Prostate gland (tissue), 2 donors: ENCODE measurements at regions not wholly inside any gene's neighbourhood (a gene's known extent, or its start where the extent isn't known, plus 50 kb on each side); places are given as distances from the start of the nearest gene placed in this dataset.
"Not testable (repeated sequence)": the region's sequence is repeated elsewhere in the genome, so short reads cannot be mapped to it uniquely, and the experiment has no call there.

Experiments used
- DNase-seq: peaks from one replicate; pipeline ENCODE4 v3.0.0-alpha.2; 2019; ENCODE audit warnings: low spot score
- H3K27ac ChIP-seq, 2 donors: fragments of 200-600 bp; sonication (generic); 2 replicates each; pipeline ENCODE4 v1.5.1; 2017 to 2019
- H3K27me3 ChIP-seq: fragments of 200-600 bp; sonication (generic); replicated peaks from 2 replicates; pipeline ENCODE4 v1.5.1; 2019; ENCODE audit not compliant: insufficient read depth
- H3K36me3 ChIP-seq, 2 donors: fragments of 200-600 bp; sonication (generic); 1 replicate in 1 of 2; 2 replicates in 1 of 2; pipeline versions ENCODE4 v1.5.1 to v1.8.1; 2017 to 2019
- H3K4me1 ChIP-seq: fragments of 200-600 bp; sonication (generic); replicated peaks from 2 replicates; pipeline ENCODE4 v1.5.1; 2019
- H3K4me3 ChIP-seq, 2 donors: fragments of 200-600 bp; sonication (generic); 2 replicates each; pipeline ENCODE4 v1.5.1; 2017 to 2019
- H3K9me3 ChIP-seq: fragments of 200-600 bp; sonication (generic); 2 replicates; pipeline ENCODE4 v1.5.1; 2017
- POLR2A ChIP-seq: fragments of 450-650 bp; IDR thresholded peaks from one replicate; pipeline ENCODE4 v1.6.1; 2016; ENCODE audit warnings: antibody characterized with exemption, mild to moderate bottlenecking
- POLR2AphosphoS5 ChIP-seq: sonication (generic); formaldehyde crosslinking; IDR thresholded peaks from one replicate; pipeline ENCODE4 v1.6.1; 2017; ENCODE audit warnings: antibody characterized with exemption
- WGBS: methylation state at CpG from one replicate; pipeline ENCODE4 v1.1.5; 2018; 5-methylcytosine and 5-hydroxymethylcytosine counted together
- intact Hi-C: fragments of 100-400 bp; cut with DNase I; formaldehyde crosslinking; loops from one replicate; pipeline ENCODE4 v1.14.2; 2022
- TF ChIP-seq, protein P1 (sequence below), 4 experiments: fragments of 200-600 bp in 2 of 4; fragments of 450-650 bp in 2 of 4; sonication (generic) in 2 of 4; IDR thresholded peaks; 1 replicate in 3 of 4; 2 replicates in 1 of 4; pipeline ENCODE4 v1.5.1; 2016 to 2019; ENCODE audit warnings: antibody characterized with exemption in 4 of 4, mild to moderate bottlenecking in 2 of 4, moderate library complexity in 2 of 4

DNA sequence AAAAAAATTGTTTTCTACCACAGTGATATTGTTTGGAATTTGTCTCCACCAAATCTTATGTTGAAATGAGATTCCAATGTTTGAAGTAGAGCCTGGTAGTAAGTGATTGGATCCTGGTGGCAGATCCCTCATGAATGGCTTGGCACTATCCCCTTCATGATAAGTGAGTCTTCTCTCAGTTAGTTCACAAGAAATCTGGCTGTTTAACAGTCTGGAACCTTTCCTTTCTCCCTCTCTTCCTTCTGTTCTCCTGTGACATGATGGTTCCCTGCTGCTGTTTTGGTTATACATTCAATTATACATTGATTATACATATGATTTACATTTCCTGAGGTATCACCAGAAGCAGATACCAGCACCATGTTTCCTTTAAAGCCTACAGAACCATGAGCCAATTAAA lies 442.2 kb downstream of the SLC6A15 start:
- H3K9me3 ChIP-seq = no peaks in the 10 kb centered on the region
- H3K4me1 ChIP-seq = no peaks in the 10 kb centered on the region
- H3K27me3 ChIP-seq = no peaks in the 10 kb centered on the region
- H3K36me3 ChIP-seq = no peaks in the 10 kb centered on the region
- no peak for DNase-seq
- TF ChIP-seq, protein P1, sequence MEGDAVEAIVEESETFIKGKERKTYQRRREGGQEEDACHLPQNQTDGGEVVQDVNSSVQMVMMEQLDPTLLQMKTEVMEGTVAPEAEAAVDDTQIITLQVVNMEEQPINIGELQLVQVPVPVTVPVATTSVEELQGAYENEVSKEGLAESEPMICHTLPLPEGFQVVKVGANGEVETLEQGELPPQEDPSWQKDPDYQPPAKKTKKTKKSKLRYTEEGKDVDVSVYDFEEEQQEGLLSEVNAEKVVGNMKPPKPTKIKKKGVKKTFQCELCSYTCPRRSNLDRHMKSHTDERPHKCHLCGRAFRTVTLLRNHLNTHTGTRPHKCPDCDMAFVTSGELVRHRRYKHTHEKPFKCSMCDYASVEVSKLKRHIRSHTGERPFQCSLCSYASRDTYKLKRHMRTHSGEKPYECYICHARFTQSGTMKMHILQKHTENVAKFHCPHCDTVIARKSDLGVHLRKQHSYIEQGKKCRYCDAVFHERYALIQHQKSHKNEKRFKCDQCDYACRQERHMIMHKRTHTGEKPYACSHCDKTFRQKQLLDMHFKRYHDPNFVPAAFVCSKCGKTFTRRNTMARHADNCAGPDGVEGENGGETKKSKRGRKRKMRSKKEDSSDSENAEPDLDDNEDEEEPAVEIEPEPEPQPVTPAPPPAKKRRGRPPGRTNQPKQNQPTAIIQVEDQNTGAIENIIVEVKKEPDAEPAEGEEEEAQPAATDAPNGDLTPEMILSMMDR (IDR thresholded peaks at IDR 0.05) = no peak
- no peak for TF ChIP-seq POLR2AphosphoS5
- no peak for TF ChIP-seq POLR2A
- no peak overlapping the region for H3K4me3 ChIP-seq
- intact Hi-C loops = no loop called here
- no peak overlapping the region for H3K27ac ChIP-seq

DNA sequence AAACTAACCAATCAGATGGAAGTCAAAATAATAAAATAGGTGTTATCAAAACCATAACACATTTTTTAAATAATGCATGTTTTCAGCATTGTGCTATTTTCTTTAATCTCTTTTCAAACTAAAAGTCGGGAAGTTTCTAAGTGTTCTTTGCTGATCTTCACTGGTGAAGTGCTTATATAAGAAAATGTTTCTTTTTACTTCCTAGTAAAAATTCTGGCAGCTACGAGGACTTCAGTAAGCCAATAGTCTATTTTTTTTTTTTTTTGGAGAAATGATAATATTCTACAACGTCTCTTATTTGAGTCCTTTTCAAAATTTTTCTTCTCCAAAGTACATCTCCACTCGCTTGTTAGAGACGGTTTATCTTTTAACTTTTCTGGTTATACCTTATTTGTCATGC lies 448.0 kb downstream of the SLC6A15 start:
- WGBS = 59% methylated on average over 5 of the region's 5 CpGs
- intact Hi-C loops = no loop called here
- Histone ChIP-seq H3K27me3 (no peaks in the 10 kb centered on the region), H3K4me1 (no peaks in the 10 kb centered on the region), H3K36me3 (no peaks in the 10 kb centered on the region), H3K4me3 (no peak overlapping the region), H3K9me3 (no peaks in the 10 kb centered on the region), H3K27ac (no peak overlapping the region)
- TF ChIP-seq, protein P1 (IDR thresholded peaks at IDR 0.05) = no peak
- TF ChIP-seq POLR2AphosphoS5 (no peak), POLR2A (no peak)
- DNase-seq = no peak

DNA sequence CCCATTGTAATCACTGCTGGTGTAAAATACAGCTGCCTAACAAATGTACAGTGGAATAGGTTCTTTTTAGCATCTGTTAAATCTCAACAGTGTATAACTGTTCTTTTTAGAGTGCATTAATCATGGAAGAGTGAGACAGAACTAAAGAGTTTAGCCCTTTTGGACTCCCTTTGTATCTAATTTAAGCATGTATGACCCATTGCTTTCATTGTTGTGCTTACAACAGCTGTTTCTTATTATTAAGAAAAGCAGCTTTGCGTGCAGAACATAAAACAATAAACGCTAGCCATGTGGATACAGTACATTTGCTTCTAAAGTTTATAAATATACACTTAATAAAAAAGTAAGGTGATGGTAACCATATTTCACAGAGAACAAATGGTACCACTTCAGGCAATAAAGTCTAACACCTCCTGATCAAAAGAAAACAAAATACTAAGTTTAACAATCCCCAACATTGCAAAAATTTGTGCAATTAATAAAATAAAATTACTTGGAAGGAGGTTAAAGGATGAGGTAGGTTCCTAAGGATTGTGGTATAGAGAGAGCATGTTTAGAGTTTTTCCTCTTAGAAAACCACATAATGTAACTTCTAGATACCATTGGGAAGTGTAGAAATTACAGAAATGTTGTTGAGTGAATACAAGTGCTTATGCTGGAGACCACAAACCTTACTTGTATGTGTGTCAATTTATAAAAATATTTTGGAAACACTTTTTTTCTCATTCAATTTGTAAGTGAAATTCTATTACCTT lies 448.7 kb downstream of the SLC6A15 start:
- no peak for DNase-seq
- Histone ChIP-seq H3K36me3 (no peaks in the 10 kb centered on the region), H3K27ac (no peak overlapping the region), H3K27me3 (no peaks in the 10 kb centered on the region), H3K4me3 (no peak overlapping the region), H3K4me1 (no peaks in the 10 kb centered on the region), H3K9me3 (no peaks in the 10 kb centered on the region)
- TF ChIP-seq POLR2A (no peak), POLR2AphosphoS5 (no peak)
- TF ChIP-seq, protein P1 (IDR thresholded peaks at IDR 0.05) = no peak
- 49% methylated on average over 2 of the region's 2 CpGs for WGBS
- intact Hi-C loops = no loop called here

DNA sequence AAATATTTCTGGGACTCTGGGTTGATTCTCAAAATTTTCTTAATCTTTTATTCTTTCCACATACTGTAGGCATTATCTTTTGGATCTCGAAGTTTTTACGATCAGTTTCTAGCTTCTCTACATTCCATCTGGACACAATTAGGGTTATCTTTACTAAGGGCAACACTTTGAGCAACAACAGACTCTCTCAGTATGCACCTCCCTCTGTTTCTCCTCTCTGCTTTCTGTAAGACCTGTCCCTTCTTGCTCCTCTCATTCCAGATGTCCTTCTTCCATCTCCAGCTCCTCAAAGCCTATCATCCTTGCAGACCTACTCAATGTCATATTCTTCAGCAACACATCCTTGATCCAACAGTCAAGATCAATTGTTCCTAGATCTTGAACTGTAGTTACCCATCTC lies 457.0 kb downstream of the SLC6A15 start:
- H3K27me3 ChIP-seq = no peaks in the 10 kb centered on the region
- no peak overlapping the region for H3K27ac ChIP-seq
- WGBS = 39% methylated on average over 2 of the region's 2 CpGs
- H3K9me3 ChIP-seq = no peaks in the 10 kb centered on the region
- no peak overlapping the region for H3K4me3 ChIP-seq
- H3K36me3 ChIP-seq = no peaks in the 10 kb centered on the region
- TF ChIP-seq, protein P1 (IDR thresholded peaks at IDR 0.05) = no peak
- TF ChIP-seq POLR2A = no peak
- no peak for DNase-seq
- no peaks in the 10 kb centered on the region for H3K4me1 ChIP-seq
- intact Hi-C loops = no loop called here

DNA sequence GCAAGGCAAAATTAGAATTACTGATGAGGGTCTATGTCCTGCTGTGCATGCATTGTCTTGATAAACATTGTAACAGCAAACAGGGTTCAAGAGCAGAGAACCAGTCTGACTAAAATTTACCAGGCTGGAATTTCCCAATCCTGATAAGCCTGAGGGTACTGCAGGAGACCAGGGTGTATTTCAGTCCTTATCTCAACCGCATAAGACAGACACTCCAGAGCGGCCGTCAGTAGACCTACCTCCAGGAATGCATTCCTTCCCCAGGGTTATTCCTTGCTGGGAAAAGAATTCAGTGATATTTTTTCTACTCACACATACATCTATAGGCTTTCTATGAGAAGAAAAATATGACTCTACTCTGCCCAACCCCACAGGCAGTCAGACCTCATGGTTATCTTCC lies 466.1 kb downstream of the SLC6A15 start:
- WGBS = 96% methylated on average over 3 of the region's 3 CpGs
- H3K27ac ChIP-seq, DNase-seq, H3K27me3 ChIP-seq, H3K36me3 ChIP-seq, intact Hi-C loops, H3K4me1 ChIP-seq, H3K9me3 ChIP-seq, H3K4me3 ChIP-seq: not testable (repeated sequence)
